ENCODE measurements at regions not wholly inside any gene's neighbourhood (a gene's known extent, or its start where the extent isn't known, plus 50 kb on each side); places are given as distances from the start of the nearest gene placed in this dataset.

GRCh38 chr14:57052705-57053302 is 215.9 kb downstream of the EXOC5 start:
- TF ChIP-seq CTCF (tag by site-specific recombination; IDR thresholded peaks at IDR 0.05) (no peak), YY1 (tag by site-specific recombination; IDR thresholded peaks at IDR 0.05) (no peak), YY2 (tag by site-specific recombination; IDR thresholded peaks at IDR 0.05) (no peak), ZNF473 (tag by site-specific recombination; IDR thresholded peaks at IDR 0.05) (no peak), ZFP3 (tag by site-specific recombination; IDR thresholded peaks at IDR 0.05; ENCODE audit: low read depth) (no peak)
- TF ChIP-seq, protein P1, sequence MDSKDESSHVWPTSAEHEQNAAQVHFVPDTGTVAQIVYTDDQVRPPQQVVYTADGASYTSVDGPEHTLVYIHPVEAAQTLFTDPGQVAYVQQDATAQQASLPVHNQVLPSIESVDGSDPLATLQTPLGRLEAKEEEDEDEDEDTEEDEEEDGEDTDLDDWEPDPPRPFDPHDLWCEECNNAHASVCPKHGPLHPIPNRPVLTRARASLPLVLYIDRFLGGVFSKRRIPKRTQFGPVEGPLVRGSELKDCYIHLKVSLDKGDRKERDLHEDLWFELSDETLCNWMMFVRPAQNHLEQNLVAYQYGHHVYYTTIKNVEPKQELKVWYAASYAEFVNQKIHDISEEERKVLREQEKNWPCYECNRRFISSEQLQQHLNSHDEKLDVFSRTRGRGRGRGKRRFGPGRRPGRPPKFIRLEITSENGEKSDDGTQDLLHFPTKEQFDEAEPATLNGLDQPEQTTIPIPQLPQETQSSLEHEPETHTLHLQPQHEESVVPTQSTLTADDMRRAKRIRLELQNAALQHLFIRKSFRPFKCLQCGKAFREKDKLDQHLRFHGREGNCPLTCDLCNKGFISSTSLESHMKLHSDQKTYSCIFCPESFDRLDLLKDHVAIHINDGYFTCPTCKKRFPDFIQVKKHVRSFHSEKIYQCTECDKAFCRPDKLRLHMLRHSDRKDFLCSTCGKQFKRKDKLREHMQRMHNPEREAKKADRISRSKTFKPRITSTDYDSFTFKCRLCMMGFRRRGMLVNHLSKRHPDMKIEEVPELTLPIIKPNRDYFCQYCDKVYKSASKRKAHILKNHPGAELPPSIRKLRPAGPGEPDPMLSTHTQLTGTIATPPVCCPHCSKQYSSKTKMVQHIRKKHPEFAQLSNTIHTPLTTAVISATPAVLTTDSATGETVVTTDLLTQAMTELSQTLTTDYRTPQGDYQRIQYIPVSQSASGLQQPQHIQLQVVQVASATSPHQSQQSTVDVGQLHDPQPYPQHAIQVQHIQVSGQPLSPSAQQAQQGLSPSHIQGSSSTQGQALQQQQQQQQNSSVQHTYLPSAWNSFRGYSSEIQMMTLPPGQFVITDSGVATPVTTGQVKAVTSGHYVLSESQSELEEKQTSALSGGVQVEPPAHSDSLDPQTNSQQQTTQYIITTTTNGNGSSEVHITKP (tag by site-specific recombination; IDR thresholded peaks at IDR 0.05), result no peak
